H9 (cell line): ENCODE measurements at regions not wholly inside any gene's neighbourhood (a gene's known extent, or its start where the extent isn't known, plus 50 kb on each side); places are given as distances from the start of the nearest gene placed in this dataset.

Source experiments
- DNase-seq: peaks from one replicate; pipeline ENCODE4 v3.0.0-alpha.2; 2017
- H2AFZ ChIP-seq: one replicate; pipeline ENCODE4 v1.6.1; 2013; ENCODE audit warnings: mild to moderate bottlenecking, low read length, control low read depth, moderate library complexity
- H2AK5ac ChIP-seq: 2 replicates; pipeline ENCODE4 v1.6.1; 2013; ENCODE audit warnings: low read length, control low read depth, mixed read lengths; ENCODE audit not compliant: insufficient read length
- H2BK120ac ChIP-seq: one replicate; pipeline ENCODE4 v1.6.1; 2013; ENCODE audit warnings: low read depth, mild to moderate bottlenecking, low read length, control low read depth, inconsistent platforms; ENCODE audit not compliant: poor library complexity, severe bottlenecking
- H2BK12ac ChIP-seq: 2 replicates; pipeline ENCODE4 v1.6.1; 2013; ENCODE audit warnings: low read length, control low read depth, mixed read lengths, low read depth; ENCODE audit not compliant: insufficient read length
- H2BK15ac ChIP-seq: 2 replicates; pipeline ENCODE4 v1.6.1; 2013; ENCODE audit warnings: low read depth, low read length, control low read depth
- H2BK20ac ChIP-seq: one replicate; pipeline ENCODE4 v1.6.1; 2013; ENCODE audit warnings: low read depth, mild to moderate bottlenecking, low read length, control low read depth, inconsistent platforms; ENCODE audit not compliant: poor library complexity, severe bottlenecking
- H2BK5ac ChIP-seq: 2 replicates; pipeline ENCODE4 v1.6.1; 2013; ENCODE audit warnings: low read length, control low read depth, mixed read lengths; ENCODE audit not compliant: insufficient read length
- H3K14ac ChIP-seq: 2 replicates; pipeline ENCODE4 v1.6.1; 2013; ENCODE audit warnings: low read length, control low read depth; ENCODE audit not compliant: insufficient read depth
- H3K18ac ChIP-seq: 2 replicates; pipeline ENCODE4 v1.6.1; 2013; ENCODE audit warnings: low read depth, mild to moderate bottlenecking, mixed read lengths, low read length, control low read depth; ENCODE audit not compliant: insufficient read length
- H3K23ac ChIP-seq: 2 replicates; pipeline ENCODE4 v1.6.1; 2013; ENCODE audit warnings: low read length, control low read depth, mixed read lengths, low read depth; ENCODE audit not compliant: insufficient read length
- H3K23me2 ChIP-seq: 2 replicates; pipeline ENCODE4 v1.6.1; 2013; ENCODE audit warnings: low read depth, mild to moderate bottlenecking, mixed read lengths, low read length, control low read depth; ENCODE audit not compliant: insufficient read length, poor library complexity, severe bottlenecking
- H3K27ac ChIP-seq: 2 replicates; pipeline ENCODE4 v1.5.1; 2013; ENCODE audit warnings: low read length, control low read depth, mixed read lengths, low read depth; ENCODE audit not compliant: insufficient read length
- H3K27me3 ChIP-seq: 2 replicates; pipeline ENCODE4 v1.6.1; 2013; ENCODE audit warnings: low read length, control low read depth, inconsistent platforms; ENCODE audit not compliant: insufficient read depth
- H3K4ac ChIP-seq: 2 replicates; pipeline ENCODE4 v1.6.1; 2013; ENCODE audit warnings: low read depth, mild to moderate bottlenecking, control low read depth, inconsistent platforms, low read length, moderate library complexity
- H3K4me1 ChIP-seq: 2 replicates; pipeline ENCODE4 v1.6.1; 2013; ENCODE audit warnings: low read length, control low read depth, inconsistent platforms; ENCODE audit not compliant: insufficient read depth
- H3K4me2 ChIP-seq: 2 replicates; pipeline ENCODE4 v1.6.1; 2013; ENCODE audit warnings: low read length, control low read depth, mixed read lengths; ENCODE audit not compliant: insufficient read length, insufficient read depth
- H3K56ac ChIP-seq: 2 replicates; pipeline ENCODE4 v1.6.1; 2013; ENCODE audit warnings: low read depth, mild to moderate bottlenecking, mixed read lengths, low read length, control low read depth; ENCODE audit not compliant: insufficient read length
- H3K79me1 ChIP-seq: 2 replicates; pipeline ENCODE4 v1.6.1; 2013; ENCODE audit warnings: low read depth, mild to moderate bottlenecking, moderate library complexity, low read length, control low read depth, inconsistent platforms; ENCODE audit not compliant: insufficient read depth, poor library complexity, severe bottlenecking
- H3K79me2 ChIP-seq: 2 replicates; pipeline ENCODE4 v1.6.1; 2013; ENCODE audit warnings: low read length, control low read depth, inconsistent platforms; ENCODE audit not compliant: insufficient read depth
- H3K9ac ChIP-seq: 2 replicates; pipeline ENCODE4 v1.6.1; 2013; ENCODE audit warnings: low read length, control low read depth, mixed read lengths; ENCODE audit not compliant: insufficient read length; ENCODE audit errors: extremely low read depth
- H3K9me3 ChIP-seq: one replicate; pipeline ENCODE4 v1.6.1; 2013; ENCODE audit warnings: low read depth, low read length, inconsistent platforms; ENCODE audit not compliant: control insufficient read depth
- H3T11ph ChIP-seq: one replicate; pipeline ENCODE4 v1.6.1; 2013; ENCODE audit warnings: mild to moderate bottlenecking, low read length, control low read depth, inconsistent platforms
- H4K20me1 ChIP-seq: one replicate; pipeline ENCODE4 v1.6.1; 2013; ENCODE audit not compliant: control insufficient read depth, insufficient read length, insufficient read depth
- H4K5ac ChIP-seq: 2 replicates; pipeline ENCODE4 v1.6.1; 2013; ENCODE audit warnings: low read depth, mild to moderate bottlenecking, mixed read lengths, low read length, control low read depth; ENCODE audit not compliant: insufficient read length
- H4K8ac ChIP-seq: replicated peaks from 2 replicates; pipeline ENCODE4 v1.6.1; 2013; ENCODE audit warnings: low read length, control low read depth, mixed read lengths, low read depth; ENCODE audit not compliant: insufficient read length
- H4K91ac ChIP-seq: 2 replicates; pipeline ENCODE4 v1.6.1; 2013; ENCODE audit warnings: low read depth, mild to moderate bottlenecking, moderate library complexity, mixed read lengths, low read length, control low read depth; ENCODE audit not compliant: insufficient read length
- H3K27ac Mint-ChIP-seq, 3 experiments: 2 replicates in 2 of 3; 3 replicates in 1 of 3; pipeline ENCODE4 v1.8.0; 2020 to 2021; ENCODE audit warnings: mixed read lengths in 3 of 3, mild to moderate bottlenecking in 1 of 3, moderate library complexity in 1 of 3
- H3K27me3 Mint-ChIP-seq: 2 replicates; pipeline ENCODE4 v1.8.0; 2021; ENCODE audit warnings: low read depth, mild to moderate bottlenecking, moderate library complexity, mixed read lengths
- H3K36me3 Mint-ChIP-seq, 3 experiments: 2 replicates in 2 of 3; 3 replicates in 1 of 3; pipeline ENCODE4 v1.8.0; 2020 to 2021; ENCODE audit warnings: low read depth in 3 of 3, mixed read lengths in 3 of 3; ENCODE audit not compliant: insufficient read depth in 1 of 3
- H3K4me1 Mint-ChIP-seq, 2 experiments: 2 replicates each; pipeline ENCODE4 v1.8.0; 2020; ENCODE audit warnings: mixed read lengths in 2 of 2
- H3K4me3 Mint-ChIP-seq, 2 experiments: 2 replicates in 1 of 2; 3 replicates in 1 of 2; pipeline ENCODE4 v1.8.0; 2020 to 2021; ENCODE audit warnings: mild to moderate bottlenecking in 2 of 2, mixed read lengths in 2 of 2, moderate library complexity in 1 of 2
- H3K9me3 Mint-ChIP-seq, 2 experiments: 2 replicates in 1 of 2; 3 replicates in 1 of 2; pipeline ENCODE4 v1.8.0; 2020; ENCODE audit warnings: mild to moderate bottlenecking in 2 of 2, mixed read lengths in 2 of 2, moderate library complexity in 1 of 2
- WGBS: extraction: QIAGEN DNeasy Blood & Tissue Kit; methylation state at CpG from one replicate; pipeline ENCODE4 v1.1.7; 2013; ENCODE audit warnings: missing lambda C conversion rate, low lambda C conversion rate, mixed read lengths; ENCODE audit not compliant: insufficient read length; ENCODE audit errors: extremely low coverage; 5-methylcytosine and 5-hydroxymethylcytosine counted together
- TF ChIP-seq, protein P1 (sequence below): fragments of 200-600 bp; sonication (generic); conservative IDR thresholded peaks from 3 replicates; pipeline ENCODE4 v1.8.0; 2021; ENCODE audit warnings: antibody characterized with exemption, mild to moderate bottlenecking

GRCh38 chr2:239746559-239747246 lies 278.4 kb downstream of the NDUFA10 start:
- Histone ChIP-seq H3T11ph (no peak overlapping the region), H3K4me1 (no peaks in the 10 kb centered on the region), H2BK12ac (no peak overlapping the region), H2BK15ac (no peak overlapping the region), H4K5ac (no peak overlapping the region), H2AFZ (no peak overlapping the region), H3K56ac (no peak overlapping the region), H3K18ac (no peak overlapping the region), H2BK5ac (no peak overlapping the region), H4K91ac (no peak overlapping the region), H3K9ac (no peak overlapping the region), H3K9me3 (no peaks in the 10 kb centered on the region), H3K79me1 (no peaks in the 10 kb centered on the region), H3K4ac (no peak overlapping the region), H2BK20ac (no peak overlapping the region), H4K8ac (no peak overlapping the region), H2AK5ac (no peak overlapping the region), H3K79me2 (no peaks in the 10 kb centered on the region), H3K14ac (peak overlapping the region; percentile 3; the same call in 1 of the 2 replicates), H3K27ac (no peak overlapping the region), H4K20me1 (no peaks in the 10 kb centered on the region), H3K4me2 (no peak overlapping the region), H3K27me3 (no peaks in the 10 kb centered on the region), H3K23me2 (no peaks in the 10 kb centered on the region), H3K23ac (no peak overlapping the region), H2BK120ac (no peak overlapping the region)
- TF ChIP-seq, protein P1, sequence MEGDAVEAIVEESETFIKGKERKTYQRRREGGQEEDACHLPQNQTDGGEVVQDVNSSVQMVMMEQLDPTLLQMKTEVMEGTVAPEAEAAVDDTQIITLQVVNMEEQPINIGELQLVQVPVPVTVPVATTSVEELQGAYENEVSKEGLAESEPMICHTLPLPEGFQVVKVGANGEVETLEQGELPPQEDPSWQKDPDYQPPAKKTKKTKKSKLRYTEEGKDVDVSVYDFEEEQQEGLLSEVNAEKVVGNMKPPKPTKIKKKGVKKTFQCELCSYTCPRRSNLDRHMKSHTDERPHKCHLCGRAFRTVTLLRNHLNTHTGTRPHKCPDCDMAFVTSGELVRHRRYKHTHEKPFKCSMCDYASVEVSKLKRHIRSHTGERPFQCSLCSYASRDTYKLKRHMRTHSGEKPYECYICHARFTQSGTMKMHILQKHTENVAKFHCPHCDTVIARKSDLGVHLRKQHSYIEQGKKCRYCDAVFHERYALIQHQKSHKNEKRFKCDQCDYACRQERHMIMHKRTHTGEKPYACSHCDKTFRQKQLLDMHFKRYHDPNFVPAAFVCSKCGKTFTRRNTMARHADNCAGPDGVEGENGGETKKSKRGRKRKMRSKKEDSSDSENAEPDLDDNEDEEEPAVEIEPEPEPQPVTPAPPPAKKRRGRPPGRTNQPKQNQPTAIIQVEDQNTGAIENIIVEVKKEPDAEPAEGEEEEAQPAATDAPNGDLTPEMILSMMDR = no peak
- DNase-seq = no peak
- H3K36me3 Mint-ChIP-seq = no peaks in the 10 kb centered on the region
- no peaks in the 10 kb centered on the region for H3K9me3 Mint-ChIP-seq
- H3K4me3 Mint-ChIP-seq = no peak overlapping the region
- H3K27me3 Mint-ChIP-seq = peaks cover 6% of the 10 kb centered on the region; the same call in 1 of the 2 replicates
- WGBS = no CpG with 5 or more reads among the region's 17 CpGs
- peaks cover 4 to 5% of the 10 kb centered on the region in 2 experiments; a peak in 3 of 4 replicates for H3K4me1 Mint-ChIP-seq
- H3K27ac Mint-ChIP-seq = no peak overlapping the region; a peak in 2 of 7 replicates
